SK-N-SH treated with all-trans-retinoic acid at 6 μM for 48 hours (cell line): ENCODE measurements at regions not wholly inside any gene's neighbourhood (a gene's known extent, or its start where the extent isn't known, plus 50 kb on each side); places are given as distances from the start of the nearest gene placed in this dataset.

ENCODE experiments used
- ATAC-seq: fragments of 200-7000 bp; cut with Tn5 transposase; 3 replicates; pipeline ENCODE4 v1.9.1; 2020; ENCODE audit warnings: mild to moderate bottlenecking, moderate library complexity
- ARNTL ChIP-seq: fragments of 450-650 bp; formaldehyde crosslinking; IDR thresholded peaks from 2 replicates; pipeline ENCODE4 v1.5.0; 2020; ENCODE audit warnings: low read depth, mild to moderate bottlenecking, moderate library complexity, borderline replicate concordance
- BACH2 ChIP-seq: fragments of 250-450 bp; sonication (Bioruptor Pico); IDR thresholded peaks from 2 replicates; pipeline ENCODE4 v1.9.0; 2021; ENCODE audit warnings: mild to moderate bottlenecking, borderline replicate concordance
- CREB5 ChIP-seq: fragments of 250-450 bp; sonication (Bioruptor Pico); IDR thresholded peaks from 2 replicates; pipeline ENCODE4 v1.5.1; 2020; ENCODE audit warnings: low read depth, mild to moderate bottlenecking, moderate library complexity
- CSDC2 ChIP-seq: fragments of 250-450 bp; sonication (Bioruptor Pico); IDR thresholded peaks from 2 replicates; pipeline ENCODE4 v1.5.0; 2020; ENCODE audit warnings: mild to moderate bottlenecking, moderate library complexity
- ESRRG ChIP-seq: fragments of 250-450 bp; sonication (Bioruptor Pico); IDR thresholded peaks from 2 replicates; pipeline ENCODE4 v1.6.1; 2021; ENCODE audit warnings: mild to moderate bottlenecking
- GLIS3 ChIP-seq: fragments of 250-450 bp; sonication (Bioruptor Pico); IDR thresholded peaks from 2 replicates; pipeline ENCODE4 v1.5.0; 2020; ENCODE audit warnings: mild to moderate bottlenecking, moderate library complexity
- ISL1 ChIP-seq: fragments of 250-450 bp; sonication (Bioruptor Pico); IDR thresholded peaks from 2 replicates; pipeline ENCODE4 v2.1.2; 2022; ENCODE audit warnings: mild to moderate bottlenecking, moderate library complexity
- OSR1 ChIP-seq: fragments of 250-450 bp; sonication (Bioruptor Pico); IDR thresholded peaks from 2 replicates; pipeline ENCODE4 v1.8.0; 2022; ENCODE audit warnings: moderate library complexity, mild to moderate bottlenecking, inconsistent platforms
- RARB ChIP-seq: fragments of 250-450 bp; sonication (Bioruptor Pico); IDR thresholded peaks from 2 replicates; pipeline ENCODE4 v1.8.0; 2021; ENCODE audit warnings: mild to moderate bottlenecking, moderate library complexity
- TOX ChIP-seq: fragments of 250-450 bp; sonication (Bioruptor Pico); IDR thresholded peaks from 2 replicates; pipeline ENCODE4 v1.8.0; 2021; ENCODE audit warnings: mild to moderate bottlenecking, moderate library complexity, borderline replicate concordance
- TSHZ2 ChIP-seq: fragments of 250-450 bp; sonication (Bioruptor Pico); IDR thresholded peaks from 2 replicates; pipeline ENCODE4 v1.5.0; 2020; ENCODE audit warnings: mild to moderate bottlenecking, moderate library complexity
- ZFP3 ChIP-seq: fragments of 250-450 bp; sonication (Bioruptor Pico); IDR thresholded peaks from 2 replicates; pipeline ENCODE4 v1.5.0; 2020; ENCODE audit warnings: mild to moderate bottlenecking, moderate library complexity
- ZNF565 ChIP-seq: fragments of 450-650 bp; formaldehyde crosslinking; conservative IDR thresholded peaks from 2 replicates; pipeline ENCODE4 v1.5.0; 2020; ENCODE audit warnings: low read depth, mild to moderate bottlenecking, moderate library complexity
- ZNF70 ChIP-seq: fragments of 450-650 bp; formaldehyde crosslinking; IDR thresholded peaks from 2 replicates; pipeline ENCODE4 v1.5.0; 2020; ENCODE audit warnings: mild to moderate bottlenecking, moderate library complexity
- ZNF8 ChIP-seq: fragments of 450-650 bp; formaldehyde crosslinking; IDR thresholded peaks from 2 replicates; pipeline ENCODE4 v1.5.0; 2020; ENCODE audit warnings: mild to moderate bottlenecking, moderate library complexity
- TF ChIP-seq, protein P1 (sequence below): fragments of 250-450 bp; sonication (Bioruptor Pico); IDR thresholded peaks from 2 replicates; pipeline ENCODE4 v1.8.0; 2020; ENCODE audit warnings: mild to moderate bottlenecking, moderate library complexity, borderline replicate concordance
- TF ChIP-seq, protein P2 (sequence below): fragments of 250-450 bp; sonication (Bioruptor Pico); IDR thresholded peaks from 2 replicates; pipeline ENCODE4 v1.5.1; 2021; ENCODE audit warnings: mild to moderate bottlenecking, moderate library complexity
- TF ChIP-seq, protein P3 (sequence below): fragments of 250-450 bp; sonication (Bioruptor Pico); IDR thresholded peaks from 2 replicates; pipeline ENCODE4 v1.8.0; 2021; ENCODE audit warnings: low read depth, mild to moderate bottlenecking, moderate library complexity, borderline replicate concordance

DNA sequence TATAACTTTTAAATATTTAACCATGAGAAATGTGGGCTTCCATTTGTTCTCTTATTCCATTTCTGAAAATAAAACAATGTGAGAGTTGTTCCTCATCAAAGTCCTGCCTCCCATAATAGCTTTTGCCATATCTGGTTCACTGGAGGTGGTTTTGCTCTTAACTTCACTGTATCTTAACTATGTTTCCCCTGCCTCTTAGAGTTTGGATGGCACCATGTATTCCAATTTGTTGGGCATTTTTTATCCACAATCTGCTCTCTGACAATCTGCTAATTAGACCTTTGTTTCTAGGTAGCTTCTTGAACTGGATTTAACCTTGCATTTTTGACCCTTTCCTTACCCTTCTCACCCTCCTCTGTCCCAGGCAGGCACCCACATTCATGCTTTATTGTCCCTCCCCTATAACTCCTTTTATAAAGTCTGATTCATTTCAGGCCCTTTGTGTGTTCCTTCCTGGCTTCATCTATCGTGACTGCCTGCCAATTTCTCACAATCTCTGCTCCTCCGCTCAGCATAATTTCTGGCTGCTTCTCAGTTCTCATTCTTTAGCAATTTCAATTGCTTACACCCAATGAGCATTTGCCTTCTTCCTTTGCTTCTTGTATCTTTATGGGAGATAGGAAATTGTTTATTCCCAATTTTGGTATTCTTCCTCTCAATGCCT lies 144.2 kb upstream of the ARHGEF26 start:
- no peak for ATAC-seq
- no peak for TF ChIP-seq ESRRG
- TF ChIP-seq OSR1 (CRISPR knock-in tag): no peak
- TF ChIP-seq, protein P1, sequence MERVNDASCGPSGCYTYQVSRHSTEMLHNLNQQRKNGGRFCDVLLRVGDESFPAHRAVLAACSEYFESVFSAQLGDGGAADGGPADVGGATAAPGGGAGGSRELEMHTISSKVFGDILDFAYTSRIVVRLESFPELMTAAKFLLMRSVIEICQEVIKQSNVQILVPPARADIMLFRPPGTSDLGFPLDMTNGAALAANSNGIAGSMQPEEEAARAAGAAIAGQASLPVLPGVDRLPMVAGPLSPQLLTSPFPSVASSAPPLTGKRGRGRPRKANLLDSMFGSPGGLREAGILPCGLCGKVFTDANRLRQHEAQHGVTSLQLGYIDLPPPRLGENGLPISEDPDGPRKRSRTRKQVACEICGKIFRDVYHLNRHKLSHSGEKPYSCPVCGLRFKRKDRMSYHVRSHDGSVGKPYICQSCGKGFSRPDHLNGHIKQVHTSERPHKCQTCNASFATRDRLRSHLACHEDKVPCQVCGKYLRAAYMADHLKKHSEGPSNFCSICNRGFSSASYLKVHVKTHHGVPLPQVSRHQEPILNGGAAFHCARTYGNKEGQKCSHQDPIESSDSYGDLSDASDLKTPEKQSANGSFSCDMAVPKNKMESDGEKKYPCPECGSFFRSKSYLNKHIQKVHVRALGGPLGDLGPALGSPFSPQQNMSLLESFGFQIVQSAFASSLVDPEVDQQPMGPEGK: no peak
- TF ChIP-seq, protein P2, sequence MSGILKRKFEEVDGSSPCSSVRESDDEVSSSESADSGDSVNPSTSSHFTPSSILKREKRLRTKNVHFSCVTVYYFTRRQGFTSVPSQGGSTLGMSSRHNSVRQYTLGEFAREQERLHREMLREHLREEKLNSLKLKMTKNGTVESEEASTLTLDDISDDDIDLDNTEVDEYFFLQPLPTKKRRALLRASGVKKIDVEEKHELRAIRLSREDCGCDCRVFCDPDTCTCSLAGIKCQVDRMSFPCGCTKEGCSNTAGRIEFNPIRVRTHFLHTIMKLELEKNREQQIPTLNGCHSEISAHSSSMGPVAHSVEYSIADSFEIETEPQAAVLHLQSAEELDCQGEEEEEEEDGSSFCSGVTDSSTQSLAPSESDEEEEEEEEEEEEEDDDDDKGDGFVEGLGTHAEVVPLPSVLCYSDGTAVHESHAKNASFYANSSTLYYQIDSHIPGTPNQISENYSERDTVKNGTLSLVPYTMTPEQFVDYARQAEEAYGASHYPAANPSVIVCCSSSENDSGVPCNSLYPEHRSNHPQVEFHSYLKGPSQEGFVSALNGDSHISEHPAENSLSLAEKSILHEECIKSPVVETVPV: no peak
- no peak for TF ChIP-seq CSDC2 (CRISPR knock-in tag)
- no peak for TF ChIP-seq CREB5 (CRISPR knock-in tag)
- no peak for TF ChIP-seq BACH2 (CRISPR knock-in tag)

DNA sequence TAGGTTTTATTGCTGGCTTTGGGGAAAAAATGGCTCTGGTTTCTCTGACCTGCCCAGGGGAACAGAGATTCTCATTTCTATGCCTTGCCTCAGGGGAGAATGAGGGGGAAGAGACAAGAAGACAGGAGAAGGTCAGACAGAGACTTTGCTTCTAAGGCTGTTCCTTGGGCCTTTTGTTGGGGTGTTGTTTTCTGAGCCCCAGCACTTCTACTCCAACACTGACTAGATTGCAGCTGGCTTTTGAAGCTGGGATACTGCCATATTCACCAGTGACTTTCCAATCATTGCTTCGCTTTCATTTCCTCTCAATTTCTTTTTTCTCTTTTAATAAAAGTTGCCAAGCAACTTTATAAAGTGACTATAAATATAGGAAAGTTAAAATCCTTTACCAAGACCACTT lies 143.2 kb upstream of the ARHGEF26 start:
- TF ChIP-seq TOX (no peak), TSHZ2 (no peak), ARNTL (no peak), ZFP3 (CRISPR knock-in tag) (no peak), RARB (CRISPR knock-in tag) (no peak), ZNF565 (no peak), ZNF70 (CRISPR knock-in tag) (no peak), ESRRG (no peak), BACH2 (CRISPR knock-in tag) (no peak), CSDC2 (CRISPR knock-in tag) (no peak), GLIS3 (CRISPR knock-in tag) (no peak), ZNF8 (no peak), ISL1 (no peak)
- TF ChIP-seq, protein P1: no peak
- TF ChIP-seq, protein P3, sequence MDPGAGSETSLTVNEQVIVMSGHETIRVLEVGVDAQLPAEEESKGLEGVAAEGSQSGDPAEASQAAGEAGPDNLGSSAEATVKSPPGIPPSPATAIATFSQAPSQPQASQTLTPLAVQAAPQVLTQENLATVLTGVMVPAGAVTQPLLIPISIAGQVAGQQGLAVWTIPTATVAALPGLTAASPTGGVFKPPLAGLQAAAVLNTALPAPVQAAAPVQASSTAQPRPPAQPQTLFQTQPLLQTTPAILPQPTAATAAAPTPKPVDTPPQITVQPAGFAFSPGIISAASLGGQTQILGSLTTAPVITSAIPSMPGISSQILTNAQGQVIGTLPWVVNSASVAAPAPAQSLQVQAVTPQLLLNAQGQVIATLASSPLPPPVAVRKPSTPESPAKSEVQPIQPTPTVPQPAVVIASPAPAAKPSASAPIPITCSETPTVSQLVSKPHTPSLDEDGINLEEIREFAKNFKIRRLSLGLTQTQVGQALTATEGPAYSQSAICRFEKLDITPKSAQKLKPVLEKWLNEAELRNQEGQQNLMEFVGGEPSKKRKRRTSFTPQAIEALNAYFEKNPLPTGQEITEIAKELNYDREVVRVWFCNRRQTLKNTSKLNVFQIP: no peak
- ATAC-seq: no peak

DNA sequence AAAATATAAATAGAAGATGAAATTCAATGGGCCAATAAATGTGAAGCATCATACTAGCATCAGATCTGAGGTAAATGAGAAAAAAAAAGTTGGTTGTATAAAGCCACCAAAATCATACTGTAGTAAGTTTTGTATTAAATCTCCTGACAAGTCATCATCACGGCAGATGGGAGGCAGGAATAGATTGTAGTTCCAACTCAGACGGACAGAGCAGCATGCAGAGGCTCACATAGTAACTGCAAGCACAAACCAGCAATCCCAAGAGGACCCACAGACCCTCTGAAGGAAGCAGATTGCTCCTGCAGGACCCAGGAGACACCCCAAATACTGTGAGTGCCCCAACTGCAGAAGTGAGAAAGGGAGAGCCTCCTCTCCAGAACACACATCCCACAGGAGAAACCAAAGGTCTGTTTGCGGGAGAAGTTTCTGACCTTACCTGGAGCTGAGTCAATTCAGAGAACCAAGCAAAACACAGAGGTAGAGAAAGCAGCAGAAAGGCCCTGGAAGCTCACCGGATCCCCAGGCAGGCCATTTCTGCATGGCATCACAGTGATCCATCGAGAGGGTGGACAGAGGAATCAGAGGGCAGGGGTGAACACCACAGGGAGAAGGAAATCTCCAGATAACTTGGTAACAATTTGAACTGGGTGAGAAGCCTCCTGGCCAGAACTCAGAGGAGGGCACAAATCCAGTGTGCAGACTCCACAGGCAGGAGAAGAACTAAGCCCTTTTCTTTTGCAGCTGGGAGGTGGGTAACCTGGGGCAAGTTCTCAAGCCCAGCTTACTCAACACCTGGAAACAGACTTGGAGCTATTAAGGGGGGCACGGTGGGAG lies 141.6 kb upstream of the ARHGEF26 start:
- TF ChIP-seq, protein P1: no peak
- ATAC-seq: no peak
